ENCODE measurements at regions not wholly inside any gene's neighbourhood (a gene's known extent, or its start where the extent isn't known, plus 50 kb on each side); places are given as distances from the start of the nearest gene placed in this dataset.
"Not testable (repeated sequence)": the region's sequence is repeated elsewhere in the genome, so short reads cannot be mapped to it uniquely, and the experiment has no call there.

- in situ Hi-C loops (cut with HindIII; ENCODE audit: low pct_unique_long_range_greater_than_20kb, low sequenced_read_pairs) = no loop called here
- peak in 1 of 2 experiments; percentile 68 for DNase-seq (ENCODE audit: low read depth in 1 of 2, low spot score in 1 of 2)
- no peak for TF ChIP-seq JUND (IDR thresholded peaks at IDR 0.05; ENCODE audit: low read depth)
These were observed 132.9 kb downstream of the FAM53A start for GRCh38 chr4:1551211-1551610.

DNA sequence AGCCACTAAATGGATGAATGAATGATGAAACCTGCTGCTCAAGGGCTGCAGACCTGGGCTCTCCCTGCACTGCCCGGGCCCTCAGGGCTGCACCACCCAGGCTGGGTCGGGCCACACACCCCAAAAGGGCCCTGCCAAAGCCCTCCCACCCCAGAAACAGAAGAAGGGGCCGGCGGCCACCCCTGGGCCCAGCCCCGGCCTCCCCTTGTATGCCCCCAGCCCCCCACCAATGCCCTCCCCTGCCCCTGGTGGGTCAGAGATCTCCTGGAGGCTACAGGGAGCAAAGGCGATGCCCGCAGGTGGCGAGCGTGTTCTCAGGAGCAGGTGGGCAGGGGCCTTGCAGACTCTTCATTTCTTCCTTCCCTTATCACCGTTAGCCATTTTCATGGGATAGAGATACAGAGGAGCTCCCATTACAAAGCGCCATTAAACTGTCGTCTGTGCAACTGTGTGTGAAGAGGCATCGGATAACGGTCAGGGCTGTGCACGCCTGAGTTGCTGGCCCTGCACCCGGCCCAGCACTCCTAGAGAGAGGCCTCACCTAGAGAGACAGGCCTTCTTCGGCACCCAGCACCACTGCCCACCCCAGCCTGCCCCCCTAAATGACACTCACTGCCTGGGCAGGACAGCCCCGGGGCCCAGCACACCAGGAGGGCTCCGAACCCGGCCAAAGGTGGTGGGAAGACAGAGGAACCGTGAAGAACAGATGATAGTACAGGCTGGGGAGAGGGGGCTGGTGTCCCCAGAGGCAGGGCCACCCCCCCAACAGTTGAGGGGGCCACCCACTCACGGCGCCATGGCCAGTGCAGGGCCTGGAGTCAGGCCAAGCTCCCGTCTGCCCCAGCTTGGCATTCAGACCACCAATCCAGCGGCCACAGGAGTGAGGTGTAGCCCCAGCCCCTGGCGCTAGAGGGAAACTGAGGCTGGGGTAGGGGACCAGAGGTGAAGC is 133.7 kb downstream of the FAM53A start:
- TF ChIP-seq JUND (IDR thresholded peaks at IDR 0.05; ENCODE audit: low read depth) = no peak
- in situ Hi-C loops (cut with HindIII; ENCODE audit: low pct_unique_long_range_greater_than_20kb, low sequenced_read_pairs) = no loop called here
- DNase-seq (ENCODE audit: low read depth in 1 of 2, low spot score in 1 of 2) = no peak

GRCh38 chr4:1549638-1550035 is 134.5 kb downstream of the FAM53A start:
- in situ Hi-C loops (cut with HindIII; ENCODE audit: low pct_unique_long_range_greater_than_20kb, low sequenced_read_pairs) = no loop called here
- TF ChIP-seq JUND (IDR thresholded peaks at IDR 0.05; ENCODE audit: low read depth) = no peak
- DNase-seq (ENCODE audit: low read depth in 1 of 2, low spot score in 1 of 2) = no peak

DNA sequence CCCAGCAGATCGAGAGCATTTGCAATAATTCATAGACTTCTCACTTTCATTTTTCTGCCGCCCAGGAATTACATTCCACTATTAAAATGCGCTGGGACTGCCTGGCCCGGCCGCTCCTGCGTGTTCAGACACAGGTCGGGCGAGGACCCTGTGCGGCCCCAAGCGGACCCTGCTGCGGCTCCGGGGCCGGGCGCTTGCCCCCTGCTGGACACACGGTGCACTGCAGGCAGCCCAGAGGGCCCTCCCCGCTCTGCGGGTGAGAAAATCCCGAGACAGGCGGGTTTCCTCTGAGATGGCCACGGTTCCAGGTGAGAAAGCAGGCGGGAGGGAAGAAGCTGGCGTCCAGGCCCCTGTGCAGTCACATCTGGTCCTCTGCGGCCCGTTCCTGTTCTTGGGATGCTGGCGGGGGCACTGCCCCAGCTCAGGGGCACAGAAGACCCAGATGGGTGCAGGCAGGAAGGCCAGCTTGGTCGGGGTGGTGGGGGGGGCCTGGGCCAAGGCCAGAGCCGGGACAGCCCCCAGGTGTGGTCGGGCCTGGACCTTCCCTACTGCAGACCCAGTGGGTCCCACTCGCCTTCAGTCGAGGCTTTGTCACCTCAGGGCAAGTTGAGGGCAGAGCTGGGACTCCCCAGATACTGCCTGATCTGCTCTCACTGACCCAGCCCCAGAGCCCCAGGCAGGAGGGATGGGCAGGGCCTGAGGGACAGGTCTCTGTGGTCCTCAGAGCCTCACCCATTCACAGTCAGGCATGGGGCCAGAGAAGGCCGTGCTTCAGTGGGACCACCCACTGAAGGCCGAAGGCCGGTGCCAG is 135.1 kb downstream of the FAM53A start:
- in situ Hi-C loops (cut with HindIII; ENCODE audit: low pct_unique_long_range_greater_than_20kb, low sequenced_read_pairs) = not testable (repeated sequence)

DNA sequence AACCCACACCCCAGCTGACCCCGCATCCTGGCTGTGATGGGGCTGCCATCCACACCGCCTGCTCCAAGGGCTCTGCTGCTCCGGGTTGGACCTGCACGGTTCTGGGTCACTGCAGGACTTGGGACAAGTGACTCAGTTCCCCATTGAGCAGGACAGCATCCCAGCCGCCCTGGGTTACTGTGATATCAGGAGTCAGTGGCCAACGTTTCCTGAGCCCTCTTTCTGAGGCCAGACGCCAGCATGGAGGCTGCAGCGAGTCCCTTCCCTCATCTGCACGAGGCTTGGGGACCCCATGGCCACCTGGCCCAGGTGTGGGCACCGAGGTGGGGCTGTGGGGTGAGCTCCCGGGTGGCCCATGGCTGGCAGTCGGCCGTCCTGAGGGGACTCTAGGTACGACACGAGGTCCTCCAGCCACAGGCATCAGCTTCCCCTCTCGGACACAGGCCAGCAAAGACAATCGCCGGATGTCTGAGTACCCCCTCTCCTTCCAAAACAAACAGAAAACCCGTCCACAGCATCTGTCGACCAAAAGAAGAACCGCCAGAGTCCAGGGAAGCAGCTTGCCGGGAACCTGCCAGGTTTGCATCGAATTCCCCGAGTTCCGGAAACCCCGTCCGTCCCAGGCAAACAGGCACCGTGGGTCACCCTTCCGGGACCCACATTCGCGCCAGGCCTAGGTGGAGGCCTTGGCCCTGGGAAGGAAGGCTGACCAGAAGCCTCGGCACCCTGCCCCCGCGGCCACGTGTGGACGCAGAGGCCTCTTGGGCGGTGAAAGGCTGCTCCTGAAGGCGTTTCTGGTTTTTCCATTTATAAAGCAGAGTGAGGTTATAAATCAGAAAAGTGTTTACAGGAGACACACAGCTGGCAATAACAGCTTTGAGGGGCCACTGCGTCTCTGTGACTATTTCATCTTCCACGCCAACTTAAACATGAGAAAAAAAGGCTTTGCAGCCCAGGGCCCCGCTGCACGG is 136.0 kb downstream of the FAM53A start:
- no peak for TF ChIP-seq JUND (IDR thresholded peaks at IDR 0.05; ENCODE audit: low read depth)
- DNase-seq (ENCODE audit: low read depth in 1 of 2, low spot score in 1 of 2) = no peak
- in situ Hi-C loops (cut with HindIII; ENCODE audit: low pct_unique_long_range_greater_than_20kb, low sequenced_read_pairs) = no loop called here

More for the DNA sequence above, 135.1 kb downstream of the FAM53A start:
- DNase-seq (ENCODE audit: low read depth in 1 of 2, low spot score in 1 of 2) = peak in 1 of 2 experiments; percentile 46

GRCh38 chr4:1547131-1547855 is 136.8 kb downstream of the FAM53A start:
- in situ Hi-C loops (cut with HindIII; ENCODE audit: low pct_unique_long_range_greater_than_20kb, low sequenced_read_pairs) = no loop called here

GRCh38 chr4:1544861-1545281 is 138.6 kb upstream of the NKX1-1 start:
- TF ChIP-seq JUND (IDR thresholded peaks at IDR 0.05; ENCODE audit: low read depth) = no peak
- DNase-seq (ENCODE audit: low read depth in 1 of 2, low spot score in 1 of 2) = peak; percentile 73 to 76
- in situ Hi-C loops (cut with HindIII; ENCODE audit: low pct_unique_long_range_greater_than_20kb, low sequenced_read_pairs) = no loop called here

More at GRCh38 chr4:1547131-1547855, 136.8 kb downstream of the FAM53A start:
- no peak for TF ChIP-seq JUND (IDR thresholded peaks at IDR 0.05; ENCODE audit: low read depth)
- no peak for DNase-seq (ENCODE audit: low read depth in 1 of 2, low spot score in 1 of 2)

GRCh38 chr4:1544435-1544834 is 138.2 kb upstream of the NKX1-1 start:
- DNase-seq (ENCODE audit: low read depth in 1 of 2, low spot score in 1 of 2); in situ Hi-C loops (cut with HindIII; ENCODE audit: low pct_unique_long_range_greater_than_20kb, low sequenced_read_pairs): not testable (repeated sequence)

- no peak for DNase-seq (ENCODE audit: low read depth in 1 of 2, low spot score in 1 of 2)
- in situ Hi-C loops (cut with HindIII; ENCODE audit: low pct_unique_long_range_greater_than_20kb, low sequenced_read_pairs) = no loop called here
- no peak for TF ChIP-seq JUND (IDR thresholded peaks at IDR 0.05; ENCODE audit: low read depth)
These were observed 137.7 kb upstream of the NKX1-1 start for GRCh38 chr4:1543976-1544375.

GRCh38 chr4:1543561-1543960 is 137.3 kb upstream of the NKX1-1 start:
- in situ Hi-C loops (cut with HindIII; ENCODE audit: low pct_unique_long_range_greater_than_20kb, low sequenced_read_pairs) = no loop called here
- DNase-seq (ENCODE audit: low read depth in 1 of 2, low spot score in 1 of 2) = no peak
- no peak for TF ChIP-seq JUND (IDR thresholded peaks at IDR 0.05; ENCODE audit: low read depth)

DNA sequence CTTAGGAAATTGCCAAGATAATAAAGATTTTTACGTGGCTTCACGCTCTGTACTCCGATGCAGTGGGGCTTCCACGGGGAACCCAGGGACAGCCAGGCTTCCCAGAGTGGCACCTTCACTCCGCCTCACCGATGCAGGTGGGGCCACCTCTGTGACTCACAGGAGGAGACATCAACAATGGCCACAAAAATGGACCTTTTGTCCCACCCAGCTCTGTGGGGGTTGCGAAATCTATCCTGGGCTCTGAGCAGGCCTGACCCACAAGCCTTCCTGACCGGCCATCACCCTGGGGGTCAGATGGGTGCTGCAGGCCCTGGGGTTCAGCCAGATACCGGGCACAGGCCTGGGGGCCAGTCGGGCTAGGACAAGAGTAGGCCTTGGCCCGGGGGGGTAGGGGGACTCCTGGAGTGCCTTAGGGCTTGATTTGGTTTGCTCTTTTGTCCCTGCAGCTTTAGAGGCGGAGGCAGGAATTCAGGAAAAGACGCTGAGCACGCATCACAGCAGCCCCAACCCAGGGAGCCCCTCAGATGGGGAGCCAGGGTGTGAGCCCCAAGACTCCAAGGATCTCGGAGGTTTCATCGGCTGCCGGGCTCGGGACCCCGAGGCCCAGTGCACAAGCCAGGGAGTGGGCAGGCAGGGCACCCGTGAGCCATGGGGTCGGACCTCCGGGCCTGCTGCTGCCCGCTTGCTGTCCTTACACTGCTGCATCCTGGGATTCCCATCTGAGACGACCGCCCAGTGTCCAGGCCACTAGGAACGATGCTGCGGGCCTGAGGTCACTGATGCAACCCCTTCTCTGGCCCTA is 136.5 kb upstream of the NKX1-1 start:
- in situ Hi-C loops (cut with HindIII; ENCODE audit: low pct_unique_long_range_greater_than_20kb, low sequenced_read_pairs) = no loop called here
- no peak for DNase-seq (ENCODE audit: low read depth in 1 of 2, low spot score in 1 of 2)
- TF ChIP-seq JUND (IDR thresholded peaks at IDR 0.05; ENCODE audit: low read depth) = no peak
